Brain microvascular endothelial cell (primary cell): ENCODE measurements at regions not wholly inside any gene's neighbourhood (a gene's known extent, or its start where the extent isn't known, plus 50 kb on each side); places are given as distances from the start of the nearest gene placed in this dataset.

Experiments
- DNase-seq: peaks from one replicate; pipeline ENCODE4 v3.0.0-alpha.2; 2020
- H3K27ac ChIP-seq: fragments of 250-450 bp; sonication (Bioruptor Pico); 2 replicates; pipeline ENCODE4 v1.5.1; 2020; ENCODE audit warnings: mild to moderate bottlenecking, moderate library complexity
- H3K27me3 ChIP-seq: fragments of 250-450 bp; sonication (Bioruptor Pico); replicated peaks from 2 replicates; pipeline ENCODE4 v1.5.1; 2020; ENCODE audit warnings: mild to moderate bottlenecking
- H3K36me3 ChIP-seq: fragments of 250-450 bp; sonication (Bioruptor Pico); replicated peaks from 2 replicates; pipeline ENCODE4 v1.5.1; 2020; ENCODE audit warnings: mild to moderate bottlenecking
- H3K4me3 ChIP-seq: 2 replicates; pipeline ENCODE4 v1.5.1; 2011; ENCODE audit warnings: low read depth, mild to moderate bottlenecking, control low read depth, low read length, moderate library complexity
- CTCF ChIP-seq: IDR thresholded peaks from 2 replicates; pipeline ENCODE4 v1.5.1; 2011; ENCODE audit warnings: low read depth, mild to moderate bottlenecking, moderate library complexity, low read length, control low read depth, inconsistent platforms; ENCODE audit errors: missing control alignments
- in situ Hi-C: cut with HindIII; loops from 2 replicates; pipeline ENCODE4 v1.10.0; 2017; ENCODE audit warnings: low sequenced_read_pairs, low pct_ligation_motif_present

DNA sequence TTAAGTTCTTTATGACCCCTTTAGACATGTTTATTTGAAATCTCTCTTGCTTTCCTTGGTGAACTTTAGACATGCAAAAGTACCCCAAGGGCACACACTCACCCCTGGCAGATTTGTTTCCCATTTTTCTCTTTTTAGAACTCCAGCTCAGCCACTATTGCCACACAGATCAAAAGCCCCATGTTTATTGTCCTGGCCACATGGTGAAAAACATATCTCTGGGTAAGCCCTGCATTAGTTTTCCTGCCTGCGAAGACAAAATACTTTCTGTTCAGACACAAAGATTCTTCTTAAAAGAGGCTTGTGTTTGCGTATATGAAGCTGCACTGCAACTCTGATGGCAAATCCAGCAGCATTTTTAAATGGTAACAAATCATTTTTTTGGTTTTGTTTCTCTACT lies 200.0 kb downstream of the POLR1F start:
- Histone ChIP-seq H3K36me3 (no peaks in the 10 kb centered on the region), H3K27me3 (no peaks in the 10 kb centered on the region), H3K27ac (no peak overlapping the region), H3K4me3 (no peak overlapping the region)
- DNase-seq = no peak
- no peak for TF ChIP-seq CTCF
- in situ Hi-C loops = no loop called here

GRCh38 chr7:19508124-19508523 lies 200.7 kb downstream of the POLR1F start:
- Histone ChIP-seq H3K4me3 (no peak overlapping the region), H3K27ac (no peak overlapping the region), H3K36me3 (no peaks in the 10 kb centered on the region), H3K27me3 (no peaks in the 10 kb centered on the region)
- no peak for TF ChIP-seq CTCF
- in situ Hi-C loops = no loop called here
- DNase-seq = peak; percentile 21

GRCh38 chr7:19491821-19492452 lies 216.9 kb downstream of the POLR1F start:
- peak; percentile 40 for DNase-seq

DNA sequence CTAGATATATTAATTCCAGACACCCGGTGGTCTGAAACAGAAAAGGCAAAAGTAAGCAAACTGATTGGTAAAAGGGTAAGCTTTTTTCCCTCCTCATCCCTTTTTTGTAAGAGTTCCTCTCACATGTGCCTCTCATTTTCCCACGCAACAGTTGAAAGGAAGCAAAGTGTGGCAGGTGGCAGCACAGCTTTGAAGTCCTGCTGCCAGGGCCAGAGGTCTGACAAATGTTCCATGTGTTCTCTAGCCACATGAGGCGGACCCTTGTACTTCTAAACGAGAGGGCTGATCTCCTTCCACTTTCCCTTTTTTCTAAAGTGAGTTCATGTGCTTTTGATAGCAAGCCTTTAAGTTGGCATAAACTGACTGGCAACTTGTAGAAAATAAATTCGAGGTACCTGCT lies 217.5 kb downstream of the POLR1F start:
- in situ Hi-C loops = no loop called here
- Histone ChIP-seq H3K27ac (no peak overlapping the region), H3K4me3 (no peak overlapping the region), H3K27me3 (no peaks in the 10 kb centered on the region), H3K36me3 (no peaks in the 10 kb centered on the region)
- no peak for DNase-seq
- no peak for TF ChIP-seq CTCF

More at GRCh38 chr7:19491821-19492452, 216.9 kb downstream of the POLR1F start:
- Histone ChIP-seq H3K27ac (no peak overlapping the region), H3K36me3 (no peaks in the 10 kb centered on the region), H3K4me3 (no peak overlapping the region), H3K27me3 (no peaks in the 10 kb centered on the region)
- peak; percentile 49 for TF ChIP-seq CTCF
- in situ Hi-C loops = no loop called here

DNA sequence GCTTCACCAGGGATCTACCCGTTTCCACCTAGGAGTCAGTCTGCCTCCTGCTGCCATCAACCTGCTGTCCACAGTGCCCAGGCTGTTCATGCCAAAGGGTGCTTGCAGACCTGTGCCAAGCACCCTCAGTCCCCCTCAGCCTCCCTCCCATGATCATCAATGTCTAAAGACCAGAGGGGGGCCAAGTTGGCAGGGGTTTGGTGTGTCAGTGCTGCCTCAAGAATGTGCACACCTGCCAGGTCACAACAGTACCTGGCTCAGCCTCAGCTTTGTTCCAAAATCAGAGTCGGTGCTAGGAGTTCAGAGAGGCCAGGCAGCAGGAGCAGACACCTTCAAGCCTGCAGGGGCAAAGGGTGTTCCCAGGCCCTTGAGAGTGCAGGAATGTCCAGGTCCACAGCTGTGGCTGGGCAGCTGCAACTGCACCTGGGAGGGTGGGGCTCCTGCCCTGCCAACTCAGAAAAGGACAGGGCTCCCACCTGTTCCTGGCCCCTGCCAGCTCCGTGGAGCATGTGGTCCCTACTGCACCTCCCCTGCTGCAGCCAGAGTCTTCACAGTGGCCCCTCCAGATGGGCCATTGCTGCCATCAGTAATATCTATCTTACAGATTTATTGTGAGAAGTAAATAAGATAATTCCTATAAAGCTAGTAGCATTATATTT lies 219.5 kb downstream of the POLR1F start:
- no peak for TF ChIP-seq CTCF
- H3K27me3 ChIP-seq = no peaks in the 10 kb centered on the region
- no peaks in the 10 kb centered on the region for H3K36me3 ChIP-seq
- no peak overlapping the region for H3K27ac ChIP-seq
- in situ Hi-C loops = no loop called here
- no peak for DNase-seq
- no peak overlapping the region for H3K4me3 ChIP-seq
